Panc1 (cell line): ENCODE measurements at regions not wholly inside any gene's neighbourhood (a gene's known extent, or its start where the extent isn't known, plus 50 kb on each side); places are given as distances from the start of the nearest gene placed in this dataset.
"Not testable (repeated sequence)": the region's sequence is repeated elsewhere in the genome, so short reads cannot be mapped to it uniquely, and the experiment has no call there.

Source experiments
- ATAC-seq: fragments of 200-7000 bp; cut with Tn5 transposase; 2 replicates; pipeline ENCODE4 v1.9.1; 2020; ENCODE audit warnings: mild to moderate bottlenecking, moderate library complexity
- BruUV-seq: library from RNA; stranded (reverse); fragments of 400-500 nt; replicated peaks from 2 replicates; lab custom pipeline; 2021; lab: Mats Ljungman, UMichigan
- CTCF ChIA-PET: fragments of 300-600 bp; sonication (Branson Sonifier 250); formaldehyde crosslinking; loops from one replicate; lab custom pipeline; 2022; ENCODE audit warnings: antibody characterized with exemption; lab: Charles Lee
- POLR2A ChIA-PET: fragments of 300-600 bp; sonication (Branson Sonifier 250); formaldehyde crosslinking; loops from one replicate; lab custom pipeline; 2022; ENCODE audit warnings: antibody characterized with exemption; lab: Charles Lee
- DNase-seq: peaks from one replicate; pipeline ENCODE4 v3.0.0-alpha.2; 2010; ENCODE audit warnings: low read depth, low spot score
- H3K27ac ChIP-seq: 2 replicates; pipeline ENCODE4 v1.5.1; 2011; ENCODE audit warnings: mild to moderate bottlenecking, low read length, inconsistent platforms
- H3K27me3 ChIP-seq: fragments of 200-500 bp; sonication (Bioruptor generic); 2 replicates; pipeline ENCODE4 v1.6.0; 2014; ENCODE audit warnings: low read length, inconsistent platforms; ENCODE audit not compliant: control insufficient read depth, insufficient read depth
- H3K36me3 ChIP-seq: fragments of 200-500 bp; sonication (Bioruptor generic); 2 replicates; pipeline ENCODE4 v1.5.1; 2014; ENCODE audit warnings: inconsistent platforms, mild to moderate bottlenecking, low read length, moderate library complexity; ENCODE audit not compliant: control insufficient read depth, insufficient read depth
- H3K4me1 ChIP-seq: 2 replicates; pipeline ENCODE4 v1.5.1; 2011; ENCODE audit warnings: inconsistent platforms, mild to moderate bottlenecking, low read length, moderate library complexity; ENCODE audit not compliant: control insufficient read depth, insufficient read depth
- H3K4me3 ChIP-seq, 2 experiments: 2 replicates each; pipeline ENCODE4 v1.5.1; 2011 to 2012; ENCODE audit warnings: low read depth in 2 of 2, low read length in 2 of 2, mild to moderate bottlenecking in 2 of 2, inconsistent platforms in 1 of 2, moderate library complexity in 1 of 2
- H3K9me3 ChIP-seq: fragments of 200-500 bp; sonication (Bioruptor generic); 2 replicates; pipeline ENCODE4 v1.5.1; 2014; ENCODE audit warnings: low read depth, mild to moderate bottlenecking, inconsistent platforms, low read length, moderate library complexity; ENCODE audit not compliant: control insufficient read depth, insufficient read depth
- POLR2AphosphoS5 ChIP-seq: IDR thresholded peaks from 2 replicates; pipeline ENCODE4 v1.6.1; 2012; ENCODE audit warnings: mild to moderate bottlenecking, low read depth, low read length, moderate library complexity
- REST ChIP-seq, 2 experiments: IDR thresholded peaks; 2 replicates each; pipeline ENCODE4 v1.6.1; 2011 to 2012; ENCODE audit warnings: low read depth in 2 of 2, control low read depth in 1 of 2, low read length in 1 of 2, mild to moderate bottlenecking in 1 of 2, moderate library complexity in 1 of 2; ENCODE audit not compliant: insufficient read depth in 1 of 2
- SIN3A ChIP-seq: IDR thresholded peaks from 2 replicates; pipeline ENCODE4 v1.6.1; 2012; ENCODE audit warnings: low read depth, mild to moderate bottlenecking, low read length, moderate library complexity, borderline replicate concordance; ENCODE audit not compliant: insufficient read depth
- TCF7L2 ChIP-seq: IDR thresholded peaks from 2 replicates; pipeline ENCODE4 v1.6.1; 2011; ENCODE audit warnings: mild to moderate bottlenecking, low read depth, low read length, inconsistent platforms
- in situ Hi-C: cut with HindIII; loops from 2 replicates; pipeline ENCODE4 v1.10.0; 2016; ENCODE audit warnings: low sequenced_read_pairs, low pct_unique_long_range_greater_than_20kb
- intact Hi-C: fragments of 100-400 bp; cut with micrococcal nuclease; formaldehyde crosslinking; loops from one replicate; pipeline ENCODE4 v1.10.0; 2022; ENCODE audit not compliant: unreplicated experiment
- TF ChIP-seq, protein P1 (sequence below): fragments of 450-650 bp; IDR thresholded peaks from 2 replicates; pipeline ENCODE4 v1.5.1; 2017; ENCODE audit warnings: mild to moderate bottlenecking

- no peak overlapping the region for H3K4me3 ChIP-seq
- H3K27ac ChIP-seq, result no peak overlapping the region
- CTCF ChIA-PET, result no interaction called here
- in situ Hi-C loops, result no loop called here
- POLR2A ChIA-PET, result no interaction called here
- no peaks in the 10 kb centered on the region for H3K4me1 ChIP-seq
- no TSS peak for BruUV-seq
- H3K9me3 ChIP-seq, result no peaks in the 10 kb centered on the region
- ATAC-seq (no peak), DNase-seq (no peak)
- intact Hi-C loops, result no loop called here
- H3K27me3 ChIP-seq, result no peaks in the 10 kb centered on the region
- H3K36me3 ChIP-seq, result no peaks in the 10 kb centered on the region
- TF ChIP-seq SIN3A, result no peak
- no peak for TF ChIP-seq POLR2AphosphoS5
- TF ChIP-seq REST (IDR thresholded peaks at IDR 0.05; ENCODE audit: insufficient read depth in 1 of 2, low read depth in 2 of 2, low read length in 1 of 2), result no peak
- TF ChIP-seq, protein P1, sequence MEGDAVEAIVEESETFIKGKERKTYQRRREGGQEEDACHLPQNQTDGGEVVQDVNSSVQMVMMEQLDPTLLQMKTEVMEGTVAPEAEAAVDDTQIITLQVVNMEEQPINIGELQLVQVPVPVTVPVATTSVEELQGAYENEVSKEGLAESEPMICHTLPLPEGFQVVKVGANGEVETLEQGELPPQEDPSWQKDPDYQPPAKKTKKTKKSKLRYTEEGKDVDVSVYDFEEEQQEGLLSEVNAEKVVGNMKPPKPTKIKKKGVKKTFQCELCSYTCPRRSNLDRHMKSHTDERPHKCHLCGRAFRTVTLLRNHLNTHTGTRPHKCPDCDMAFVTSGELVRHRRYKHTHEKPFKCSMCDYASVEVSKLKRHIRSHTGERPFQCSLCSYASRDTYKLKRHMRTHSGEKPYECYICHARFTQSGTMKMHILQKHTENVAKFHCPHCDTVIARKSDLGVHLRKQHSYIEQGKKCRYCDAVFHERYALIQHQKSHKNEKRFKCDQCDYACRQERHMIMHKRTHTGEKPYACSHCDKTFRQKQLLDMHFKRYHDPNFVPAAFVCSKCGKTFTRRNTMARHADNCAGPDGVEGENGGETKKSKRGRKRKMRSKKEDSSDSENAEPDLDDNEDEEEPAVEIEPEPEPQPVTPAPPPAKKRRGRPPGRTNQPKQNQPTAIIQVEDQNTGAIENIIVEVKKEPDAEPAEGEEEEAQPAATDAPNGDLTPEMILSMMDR, result no peak
- TF ChIP-seq TCF7L2, result no peak
These were observed 258.6 kb upstream of the CRIM1 start for GRCh38 chr2:36097022-36097421.

DNA sequence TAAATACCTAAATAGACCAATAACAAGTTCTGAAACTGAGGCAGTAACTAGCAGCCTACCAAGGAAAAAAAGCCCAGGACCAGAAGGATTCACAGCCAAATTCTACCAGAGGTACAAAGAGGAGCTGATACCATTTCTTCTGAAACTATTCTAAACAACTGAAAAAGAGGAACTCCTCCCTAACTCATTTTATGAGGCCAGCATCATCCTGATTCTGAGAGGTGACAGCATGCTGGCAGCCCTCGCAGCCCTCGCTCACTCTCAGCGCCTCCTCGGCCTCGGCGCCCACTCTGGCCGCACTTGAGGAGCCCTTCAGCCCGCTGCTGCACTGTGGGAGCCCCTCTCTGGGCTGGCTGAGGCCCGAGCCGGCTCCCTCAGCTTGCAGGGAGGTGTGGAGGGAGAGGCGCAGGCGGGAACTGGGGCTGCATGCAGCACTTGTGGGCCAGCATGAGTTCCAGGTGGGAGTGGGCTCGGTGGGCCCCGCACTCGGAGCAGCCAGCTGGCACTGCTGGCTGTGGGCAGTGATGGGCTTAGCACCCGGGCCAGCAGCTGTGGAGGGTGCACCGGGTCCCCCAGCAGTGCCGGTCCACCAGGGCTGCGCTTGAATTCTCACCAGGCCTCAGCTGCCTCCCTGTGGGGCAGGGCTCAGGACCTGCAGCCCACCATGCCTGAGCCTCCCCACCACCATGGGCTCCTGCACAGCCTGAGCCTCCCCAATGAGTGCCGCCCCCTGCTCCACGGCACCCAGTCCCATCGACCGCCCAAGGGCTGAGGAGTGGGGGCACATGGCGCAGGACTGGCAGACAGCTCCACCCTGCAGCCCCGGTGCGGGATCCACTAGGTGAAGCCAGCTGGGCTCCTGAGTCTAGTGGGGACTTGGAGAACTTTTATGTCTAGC is 263.5 kb upstream of the CRIM1 start:
- H3K27ac ChIP-seq, H3K27me3 ChIP-seq, POLR2A ChIA-PET, H3K4me3 ChIP-seq, ATAC-seq, H3K36me3 ChIP-seq, in situ Hi-C loops, intact Hi-C loops, BruUV-seq, H3K4me1 ChIP-seq, CTCF ChIA-PET, H3K9me3 ChIP-seq, DNase-seq: not testable (repeated sequence)

GRCh38 chr2:36088716-36089328 is 266.8 kb upstream of the CRIM1 start:
- no peaks in the 10 kb centered on the region for H3K36me3 ChIP-seq
- no peak overlapping the region for H3K27ac ChIP-seq
- H3K27me3 ChIP-seq, result no peaks in the 10 kb centered on the region
- no peaks in the 10 kb centered on the region for H3K9me3 ChIP-seq
- TF ChIP-seq REST (IDR thresholded peaks at IDR 0.05; ENCODE audit: insufficient read depth in 1 of 2, low read depth in 2 of 2, low read length in 1 of 2), result no peak
- TF ChIP-seq, protein P1, result no peak
- no peak for TF ChIP-seq TCF7L2
- TF ChIP-seq SIN3A, result no peak
- TF ChIP-seq POLR2AphosphoS5, result no peak
- intact Hi-C loops (no loop called here), in situ Hi-C loops (no loop called here)
- H3K4me3 ChIP-seq, result no peak overlapping the region
- DNase-seq (no peak), ATAC-seq (no peak)
- CTCF ChIA-PET, result no interaction called here
- H3K4me1 ChIP-seq, result no peaks in the 10 kb centered on the region
- POLR2A ChIA-PET, result no interaction called here
- BruUV-seq, result no TSS peak
